DND-41 (cell line): ENCODE measurements at regions not wholly inside any gene's neighbourhood (a gene's known extent, or its start where the extent isn't known, plus 50 kb on each side); places are given as distances from the start of the nearest gene placed in this dataset.

Source experiments
- EZH2 ChIP-seq: IDR thresholded peaks from 3 replicates; pipeline ENCODE4 v1.6.1; 2012; ENCODE audit warnings: borderline replicate concordance, low read depth, mild to moderate bottlenecking, moderate library complexity, low read length, inconsistent platforms; ENCODE audit not compliant: severe bottlenecking
- TF ChIP-seq, protein P1 (sequence below): IDR thresholded peaks from 2 replicates; pipeline ENCODE4 v1.5.1; 2012; ENCODE audit warnings: borderline replicate concordance, low read length, moderate library complexity, mild to moderate bottlenecking; ENCODE audit not compliant: poor library complexity, severe bottlenecking; ENCODE audit errors: extremely low read depth

GRCh38 chr4:13763707-13764106 is 136.2 kb upstream of the BOD1L1 start:
- TF ChIP-seq, protein P1, sequence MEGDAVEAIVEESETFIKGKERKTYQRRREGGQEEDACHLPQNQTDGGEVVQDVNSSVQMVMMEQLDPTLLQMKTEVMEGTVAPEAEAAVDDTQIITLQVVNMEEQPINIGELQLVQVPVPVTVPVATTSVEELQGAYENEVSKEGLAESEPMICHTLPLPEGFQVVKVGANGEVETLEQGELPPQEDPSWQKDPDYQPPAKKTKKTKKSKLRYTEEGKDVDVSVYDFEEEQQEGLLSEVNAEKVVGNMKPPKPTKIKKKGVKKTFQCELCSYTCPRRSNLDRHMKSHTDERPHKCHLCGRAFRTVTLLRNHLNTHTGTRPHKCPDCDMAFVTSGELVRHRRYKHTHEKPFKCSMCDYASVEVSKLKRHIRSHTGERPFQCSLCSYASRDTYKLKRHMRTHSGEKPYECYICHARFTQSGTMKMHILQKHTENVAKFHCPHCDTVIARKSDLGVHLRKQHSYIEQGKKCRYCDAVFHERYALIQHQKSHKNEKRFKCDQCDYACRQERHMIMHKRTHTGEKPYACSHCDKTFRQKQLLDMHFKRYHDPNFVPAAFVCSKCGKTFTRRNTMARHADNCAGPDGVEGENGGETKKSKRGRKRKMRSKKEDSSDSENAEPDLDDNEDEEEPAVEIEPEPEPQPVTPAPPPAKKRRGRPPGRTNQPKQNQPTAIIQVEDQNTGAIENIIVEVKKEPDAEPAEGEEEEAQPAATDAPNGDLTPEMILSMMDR: no peak
- TF ChIP-seq EZH2: no peak
